VCaP (cell line): ENCODE measurements at regions not wholly inside any gene's neighbourhood (a gene's known extent, or its start where the extent isn't known, plus 50 kb on each side); places are given as distances from the start of the nearest gene placed in this dataset.
"Not testable (repeated sequence)": the region's sequence is repeated elsewhere in the genome, so short reads cannot be mapped to it uniquely, and the experiment has no call there.

Experiments
- H3K27ac ChIP-seq: fragments of 450-650 bp; 2 replicates; pipeline ENCODE4 v1.5.1; 2017
- TF ChIP-seq, protein P1 (sequence below): fragments of 450-650 bp; conservative IDR thresholded peaks from 2 replicates; pipeline ENCODE4 v1.5.1; 2017; ENCODE audit warnings: mild to moderate bottlenecking, moderate library complexity

DNA sequence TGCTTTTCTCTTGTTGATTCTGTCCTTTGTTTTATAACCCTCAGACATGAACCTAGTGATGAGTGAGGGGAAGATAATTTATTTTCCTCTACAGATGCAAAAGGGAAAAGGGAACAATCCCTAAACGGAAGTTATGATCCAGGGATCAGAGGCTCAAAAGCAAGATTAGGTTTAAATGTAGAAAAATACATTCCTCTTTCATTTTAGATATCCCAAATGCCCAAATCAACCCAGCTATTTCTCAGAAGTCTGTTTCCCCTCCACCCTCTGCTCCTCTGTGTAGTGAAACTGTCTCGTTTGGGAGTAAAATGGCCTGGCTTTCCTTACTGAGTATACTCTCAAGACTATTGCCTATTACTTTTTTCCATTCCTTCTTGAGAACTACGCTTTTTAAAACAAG is 97.1 kb downstream of the PRL start:
- no peak overlapping the region for H3K27ac ChIP-seq
- TF ChIP-seq, protein P1, sequence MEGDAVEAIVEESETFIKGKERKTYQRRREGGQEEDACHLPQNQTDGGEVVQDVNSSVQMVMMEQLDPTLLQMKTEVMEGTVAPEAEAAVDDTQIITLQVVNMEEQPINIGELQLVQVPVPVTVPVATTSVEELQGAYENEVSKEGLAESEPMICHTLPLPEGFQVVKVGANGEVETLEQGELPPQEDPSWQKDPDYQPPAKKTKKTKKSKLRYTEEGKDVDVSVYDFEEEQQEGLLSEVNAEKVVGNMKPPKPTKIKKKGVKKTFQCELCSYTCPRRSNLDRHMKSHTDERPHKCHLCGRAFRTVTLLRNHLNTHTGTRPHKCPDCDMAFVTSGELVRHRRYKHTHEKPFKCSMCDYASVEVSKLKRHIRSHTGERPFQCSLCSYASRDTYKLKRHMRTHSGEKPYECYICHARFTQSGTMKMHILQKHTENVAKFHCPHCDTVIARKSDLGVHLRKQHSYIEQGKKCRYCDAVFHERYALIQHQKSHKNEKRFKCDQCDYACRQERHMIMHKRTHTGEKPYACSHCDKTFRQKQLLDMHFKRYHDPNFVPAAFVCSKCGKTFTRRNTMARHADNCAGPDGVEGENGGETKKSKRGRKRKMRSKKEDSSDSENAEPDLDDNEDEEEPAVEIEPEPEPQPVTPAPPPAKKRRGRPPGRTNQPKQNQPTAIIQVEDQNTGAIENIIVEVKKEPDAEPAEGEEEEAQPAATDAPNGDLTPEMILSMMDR = no peak

DNA sequence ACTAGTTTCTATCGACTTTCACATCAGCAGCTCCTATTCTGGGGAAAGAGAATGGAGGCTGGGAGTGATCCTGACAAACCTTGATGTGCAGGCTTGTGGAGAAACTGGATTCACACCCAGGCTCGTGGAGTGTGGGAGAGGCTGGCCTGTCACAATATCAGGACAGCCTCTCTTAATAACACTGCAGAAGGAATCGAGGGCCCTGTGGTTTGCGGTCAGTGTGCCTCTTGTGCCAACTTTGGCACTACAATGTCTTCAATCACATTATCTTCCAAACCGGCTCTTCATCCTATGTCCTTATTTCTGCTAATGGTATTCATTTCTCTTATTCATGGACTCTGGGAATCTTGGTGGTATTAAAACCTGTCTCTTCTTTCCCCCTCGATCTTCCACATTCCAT is 92.7 kb downstream of the PRL start:
- no peak overlapping the region for H3K27ac ChIP-seq
- TF ChIP-seq, protein P1 = no peak

DNA sequence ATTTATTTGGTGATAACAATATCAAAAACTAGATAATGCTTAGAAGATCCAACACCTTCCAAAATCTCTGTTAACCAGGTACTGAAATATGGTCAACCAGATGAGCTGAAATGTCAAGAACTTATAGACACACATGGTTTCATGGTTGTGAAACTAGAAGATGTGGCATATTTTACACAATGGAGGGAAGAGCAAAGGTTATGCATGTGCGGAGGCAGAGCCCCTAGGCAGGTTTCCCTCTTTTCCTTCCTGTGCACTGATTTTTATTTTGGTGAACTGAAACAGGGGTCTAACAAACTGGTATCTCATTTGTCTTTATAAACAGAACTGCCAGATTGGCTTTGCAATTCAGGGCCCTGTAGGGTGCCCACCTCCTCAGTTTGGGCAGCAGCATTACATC is 91.6 kb downstream of the PRL start:
- TF ChIP-seq, protein P1 = no peak
- H3K27ac ChIP-seq = no peak overlapping the region

DNA sequence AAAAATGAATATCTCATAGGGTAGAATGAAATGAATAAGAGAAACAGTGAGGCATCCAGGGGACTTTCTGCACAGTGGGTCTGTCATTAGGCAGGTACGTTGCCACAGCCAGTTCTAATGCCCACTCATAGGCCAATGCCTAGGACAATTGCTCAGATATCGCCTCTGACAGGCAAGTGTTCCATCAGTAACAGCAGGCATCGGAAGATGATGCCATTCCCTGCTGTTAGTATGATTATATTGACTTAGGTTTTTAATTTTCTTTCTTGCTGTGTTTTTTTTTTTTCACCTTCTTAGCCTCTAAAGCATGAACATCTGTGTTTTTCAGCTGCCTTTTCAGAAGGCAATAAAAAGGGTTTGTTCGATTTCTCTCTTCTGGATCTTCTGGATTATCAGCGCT is 90.7 kb downstream of the PRL start:
- H3K27ac ChIP-seq = no peak overlapping the region
- TF ChIP-seq, protein P1 = no peak

DNA sequence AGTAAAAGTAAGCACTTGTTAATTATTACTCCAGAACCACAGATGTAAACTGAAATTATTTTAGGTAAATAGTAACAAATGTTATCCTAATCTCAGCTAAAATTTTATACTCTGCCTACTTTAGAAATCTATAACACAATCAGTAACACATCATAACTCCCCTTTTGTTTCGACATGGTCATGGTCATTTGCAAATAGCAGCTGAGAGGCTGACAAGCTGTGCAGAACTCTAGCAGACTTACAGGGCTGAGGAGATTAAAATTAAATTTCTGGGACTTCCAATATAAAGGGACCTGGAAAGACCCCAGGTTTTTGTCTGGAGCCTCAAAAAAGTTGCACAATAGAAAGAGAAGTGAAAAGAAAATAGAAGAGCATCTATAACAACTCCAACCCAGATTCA is 88.8 kb downstream of the PRL start:
- TF ChIP-seq, protein P1 = no peak
- H3K27ac ChIP-seq = no peak overlapping the region

DNA sequence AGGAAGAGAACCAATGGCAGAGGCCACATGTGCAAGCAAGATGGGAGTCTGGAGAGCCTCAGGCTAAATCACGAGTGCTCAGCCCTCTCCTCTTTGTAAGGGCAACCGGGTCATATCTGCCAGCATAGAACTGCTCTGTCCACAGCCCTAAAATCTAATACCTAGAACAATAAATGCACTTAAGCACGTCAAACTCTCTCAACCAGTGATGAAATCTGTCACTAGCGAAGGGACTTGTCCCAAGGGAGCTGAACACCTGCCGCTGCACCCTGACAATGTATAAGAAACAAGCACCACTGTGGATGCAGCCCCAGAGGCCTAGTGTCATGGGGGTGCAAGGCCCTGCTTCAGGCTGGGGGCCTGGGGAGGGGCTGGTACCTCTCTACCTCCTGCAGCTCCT is 82.5 kb downstream of the PRL start:
- no peak overlapping the region for H3K27ac ChIP-seq
- TF ChIP-seq, protein P1 = no peak

DNA sequence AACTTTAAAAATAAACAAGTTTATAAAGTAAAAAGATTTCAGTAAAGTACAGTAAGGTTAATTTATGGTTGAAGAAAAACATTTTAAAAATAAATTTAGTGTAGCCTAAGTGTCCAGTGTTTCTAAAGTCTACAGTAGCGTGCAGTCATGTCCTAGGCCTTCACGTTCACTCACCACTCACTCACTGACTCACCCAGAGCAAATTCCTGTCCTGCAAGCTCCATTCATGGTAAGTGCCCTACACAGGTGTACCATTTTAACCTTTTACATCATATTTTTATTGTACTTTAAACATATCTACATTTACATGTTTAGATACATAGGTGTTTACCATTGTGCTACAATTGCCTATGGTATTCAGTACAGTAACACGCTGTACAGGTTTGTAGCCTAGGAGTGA is 81.4 kb downstream of the PRL start:
- not testable (repeated sequence) for H3K27ac ChIP-seq

DNA sequence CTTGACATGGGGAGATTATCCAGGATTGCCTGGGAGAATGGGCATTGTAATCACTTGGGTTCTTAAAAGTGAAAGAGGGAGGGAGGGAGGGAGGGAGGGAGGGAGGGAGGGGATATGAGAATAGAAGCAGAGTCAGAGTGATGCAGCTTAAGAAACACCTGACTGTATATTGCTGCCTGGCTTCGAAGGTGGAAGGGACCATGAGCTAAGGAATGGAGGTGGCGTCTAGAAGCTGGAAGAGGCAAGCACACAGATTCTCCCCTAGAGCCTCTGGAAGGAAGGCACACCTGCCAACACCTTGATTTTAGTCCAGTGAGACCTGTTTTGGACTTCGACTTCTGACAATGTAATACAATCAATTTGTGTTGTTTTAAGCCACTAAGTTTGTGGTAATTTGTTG is 78.4 kb downstream of the PRL start:
- H3K27ac ChIP-seq = no peak overlapping the region
- TF ChIP-seq, protein P1 = no peak
